ENCODE measurements at regions not wholly inside any gene's neighbourhood (a gene's known extent, or its start where the extent isn't known, plus 50 kb on each side); places are given as distances from the start of the nearest gene placed in this dataset.

GRCh38 chr3:68172039-68172438, 517.6 kb upstream of the SUCLG2 start:
- TF ChIP-seq CTCF (conservative IDR thresholded peaks at IDR 0.05 in 1 of 2, IDR thresholded peaks at IDR 0.05 in 1 of 2; ENCODE audit: low read depth in 1 of 2, low read length in 2 of 2): no peak
- no peak for TF ChIP-seq EZH2 (IDR thresholded peaks at IDR 0.05; ENCODE audit: low read length, missing control alignments)
